Heart left ventricle (tissue), 13 donors: ENCODE measurements at regions not wholly inside any gene's neighbourhood (a gene's known extent, or its start where the extent isn't known, plus 50 kb on each side); places are given as distances from the start of the nearest gene placed in this dataset.

Experiments
- POLR2A ChIP-seq, 2 donors: fragments of 450-650 bp; IDR thresholded peaks; one replicate each; pipeline ENCODE4 v1.6.1; 2017; ENCODE audit warnings: antibody characterized with exemption in 2 of 2, mild to moderate bottlenecking in 2 of 2, moderate library complexity in 2 of 2
- TF ChIP-seq, protein P1 (sequence below), 12 donors: fragments of 200-600 bp; sonication (generic) in 4 of 12; IDR thresholded peaks; one replicate each; pipeline versions ENCODE4 v1.5.0 to v1.8.0; 2018 to 2022; ENCODE audit warnings: antibody characterized with exemption in 12 of 12, mild to moderate bottlenecking in 5 of 12
- donor health status: ischemic (EF 13 %, LVEDD 7.1; RV severe dilation, severe dysfunction).
- donor health status: DM: no; HTN: yes; CAD: no.
- donor health status: DM: no; HTN: no; CAD: no.
- donor health status: ischemic (EF 25% LVEDD 6.9; RV normal size, moderate dysfunction).
- donor health status: ischemic (EF 25% LVEDD 5.7; RV mildly dilated, moderate dysfunction).
- donor health status: ischemic (EF 35%, LVEDD 5.7; RV mildly dilated, moderate dysfunction).
- donor health status: nonischemic (EF 11% LVEDD 7.7; RV severe dilation, severe dysfunction).
- donor health status: DM: yes; HTN: yes; CAD: no.
- donor health status: PGD.
- donor health status: ischemic (EF 29% LVEDD 5.4; RV normal size, mild dysfunction).
- donor health status: nonischemic (EF 23%, LVEDD 6.1; RV moderate dilation, normal function).

DNA sequence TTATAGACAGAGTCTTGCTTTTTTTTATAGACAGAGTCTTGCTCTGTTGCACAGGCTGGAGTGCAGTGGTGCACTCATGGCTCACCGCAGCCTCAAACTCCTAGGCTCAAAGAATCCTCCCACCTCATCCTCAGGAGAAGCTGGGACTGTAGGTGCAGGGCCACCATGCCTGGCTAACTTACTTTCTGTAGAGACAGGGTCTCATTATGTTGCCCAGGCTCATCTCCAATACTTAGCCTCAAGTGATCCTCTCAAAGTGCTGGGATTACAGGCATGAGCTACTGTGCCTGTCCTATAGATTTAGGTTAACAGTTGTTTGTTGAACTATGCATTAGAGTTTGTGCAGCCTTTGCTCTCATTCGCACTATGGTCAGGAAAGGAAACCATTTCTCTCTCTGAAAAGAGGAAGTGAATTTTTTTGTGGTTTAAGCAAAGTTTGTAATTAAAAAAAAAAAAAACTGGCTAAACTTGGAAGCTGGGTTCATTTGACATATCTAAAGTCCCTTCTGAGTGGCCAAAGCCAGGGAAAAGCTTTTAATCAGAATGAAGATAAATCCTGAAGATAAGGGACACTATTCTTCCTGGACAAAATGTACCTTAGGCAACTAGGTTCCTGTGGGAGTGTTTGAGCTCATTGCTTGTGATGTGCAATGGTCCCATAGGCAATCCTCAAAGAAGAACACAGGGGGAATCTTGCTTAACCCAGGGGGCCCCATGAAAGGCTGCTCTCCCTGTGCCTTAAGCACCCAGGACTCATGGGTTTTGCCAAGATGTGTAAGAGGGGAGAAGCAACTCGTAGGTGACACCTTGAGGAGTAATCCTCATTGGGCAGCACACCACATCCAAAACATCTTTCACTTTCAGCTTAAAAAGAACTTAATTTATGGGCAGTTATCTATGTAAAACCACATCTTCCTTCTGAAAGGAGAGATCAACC, 201.7 kb downstream of the MREG start:
- TF ChIP-seq, protein P1, sequence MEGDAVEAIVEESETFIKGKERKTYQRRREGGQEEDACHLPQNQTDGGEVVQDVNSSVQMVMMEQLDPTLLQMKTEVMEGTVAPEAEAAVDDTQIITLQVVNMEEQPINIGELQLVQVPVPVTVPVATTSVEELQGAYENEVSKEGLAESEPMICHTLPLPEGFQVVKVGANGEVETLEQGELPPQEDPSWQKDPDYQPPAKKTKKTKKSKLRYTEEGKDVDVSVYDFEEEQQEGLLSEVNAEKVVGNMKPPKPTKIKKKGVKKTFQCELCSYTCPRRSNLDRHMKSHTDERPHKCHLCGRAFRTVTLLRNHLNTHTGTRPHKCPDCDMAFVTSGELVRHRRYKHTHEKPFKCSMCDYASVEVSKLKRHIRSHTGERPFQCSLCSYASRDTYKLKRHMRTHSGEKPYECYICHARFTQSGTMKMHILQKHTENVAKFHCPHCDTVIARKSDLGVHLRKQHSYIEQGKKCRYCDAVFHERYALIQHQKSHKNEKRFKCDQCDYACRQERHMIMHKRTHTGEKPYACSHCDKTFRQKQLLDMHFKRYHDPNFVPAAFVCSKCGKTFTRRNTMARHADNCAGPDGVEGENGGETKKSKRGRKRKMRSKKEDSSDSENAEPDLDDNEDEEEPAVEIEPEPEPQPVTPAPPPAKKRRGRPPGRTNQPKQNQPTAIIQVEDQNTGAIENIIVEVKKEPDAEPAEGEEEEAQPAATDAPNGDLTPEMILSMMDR (IDR thresholded peaks at IDR 0.05): no peak
- TF ChIP-seq POLR2A (IDR thresholded peaks at IDR 0.05): no peak
